ENCODE measurements at regions not wholly inside any gene's neighbourhood (a gene's known extent, or its start where the extent isn't known, plus 50 kb on each side); places are given as distances from the start of the nearest gene placed in this dataset.

DNA sequence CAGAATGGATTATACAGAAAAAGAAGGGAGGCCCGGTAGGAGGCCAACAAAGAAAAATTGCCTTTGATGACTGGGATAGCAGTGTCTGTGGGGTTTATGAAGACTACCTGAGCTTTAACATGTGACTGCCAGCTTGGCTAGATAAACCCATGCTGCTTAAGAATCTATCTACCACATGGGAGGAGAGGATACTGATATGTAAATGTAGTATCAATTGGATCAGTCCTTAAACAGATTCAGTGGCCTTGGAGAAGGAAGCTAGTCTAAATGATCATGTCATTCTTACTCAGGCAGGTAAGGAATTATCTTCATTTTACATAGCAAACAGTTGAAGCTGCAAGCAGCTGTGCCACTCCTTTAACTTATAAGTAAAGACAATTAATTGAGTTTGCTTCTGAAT lies 50.0 kb upstream of the SYNPR start:
- DNase-seq (ENCODE audit: low spot score) = no peak

Measured in germinal center (tissue), 1 donor.